ENCODE measurements at regions not wholly inside any gene's neighbourhood (a gene's known extent, or its start where the extent isn't known, plus 50 kb on each side); places are given as distances from the start of the nearest gene placed in this dataset.

DNA sequence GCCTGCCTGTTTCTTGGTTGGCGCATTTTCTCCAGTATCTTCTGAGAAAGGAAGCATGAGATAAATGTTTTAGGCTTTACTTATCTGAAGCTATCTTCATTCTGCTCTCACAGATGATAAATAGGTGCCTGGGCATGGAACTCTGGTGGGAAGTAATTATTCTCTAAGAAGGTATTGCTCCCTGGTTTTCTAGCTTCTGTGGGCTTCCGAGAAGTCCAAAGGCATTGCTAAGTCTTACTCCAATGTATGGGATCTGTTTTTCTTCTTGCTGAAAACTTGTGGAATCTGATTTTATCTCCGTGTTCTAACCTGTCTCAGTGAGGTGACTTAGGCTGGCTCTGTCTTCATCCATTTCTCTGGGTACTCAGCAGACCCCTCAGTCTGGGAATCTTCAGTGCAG is 224.4 kb upstream of the HS6ST1 start:
- TF ChIP-seq, protein P1, sequence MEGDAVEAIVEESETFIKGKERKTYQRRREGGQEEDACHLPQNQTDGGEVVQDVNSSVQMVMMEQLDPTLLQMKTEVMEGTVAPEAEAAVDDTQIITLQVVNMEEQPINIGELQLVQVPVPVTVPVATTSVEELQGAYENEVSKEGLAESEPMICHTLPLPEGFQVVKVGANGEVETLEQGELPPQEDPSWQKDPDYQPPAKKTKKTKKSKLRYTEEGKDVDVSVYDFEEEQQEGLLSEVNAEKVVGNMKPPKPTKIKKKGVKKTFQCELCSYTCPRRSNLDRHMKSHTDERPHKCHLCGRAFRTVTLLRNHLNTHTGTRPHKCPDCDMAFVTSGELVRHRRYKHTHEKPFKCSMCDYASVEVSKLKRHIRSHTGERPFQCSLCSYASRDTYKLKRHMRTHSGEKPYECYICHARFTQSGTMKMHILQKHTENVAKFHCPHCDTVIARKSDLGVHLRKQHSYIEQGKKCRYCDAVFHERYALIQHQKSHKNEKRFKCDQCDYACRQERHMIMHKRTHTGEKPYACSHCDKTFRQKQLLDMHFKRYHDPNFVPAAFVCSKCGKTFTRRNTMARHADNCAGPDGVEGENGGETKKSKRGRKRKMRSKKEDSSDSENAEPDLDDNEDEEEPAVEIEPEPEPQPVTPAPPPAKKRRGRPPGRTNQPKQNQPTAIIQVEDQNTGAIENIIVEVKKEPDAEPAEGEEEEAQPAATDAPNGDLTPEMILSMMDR (IDR thresholded peaks at IDR 0.05; ENCODE audit: low read depth, low read length): no peak
- no peak for TF ChIP-seq EZH2phosphoT487 (IDR thresholded peaks at IDR 0.05; ENCODE audit: low read depth)
